ENCODE measurements at regions not wholly inside any gene's neighbourhood (a gene's known extent, or its start where the extent isn't known, plus 50 kb on each side); places are given as distances from the start of the nearest gene placed in this dataset.

DNA sequence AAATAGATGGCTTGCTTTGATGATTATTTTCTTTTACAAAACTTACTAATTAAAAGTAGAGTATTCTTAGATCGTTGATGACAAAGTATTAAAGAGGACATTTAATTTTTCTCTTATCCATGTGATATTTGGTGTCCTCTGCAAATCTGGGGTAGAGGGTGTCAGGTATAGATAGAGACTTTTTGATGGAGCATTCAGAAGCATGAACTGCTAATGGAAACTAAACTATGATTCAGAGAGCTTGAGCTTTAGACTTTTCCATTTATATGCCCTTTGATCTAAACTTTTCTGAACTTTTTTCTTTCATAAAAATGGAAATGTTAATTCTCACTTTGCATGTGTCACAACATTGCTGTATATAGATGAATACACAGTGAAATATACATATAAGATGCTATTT, 619.7 kb downstream of the PLCL1 start:
- DNase-seq (ENCODE audit: low read depth in 2 of 2), result no peak

- no peak for DNase-seq (ENCODE audit: low read depth in 2 of 2)
Observed at GRCh38 chr2:198417836-198418235, 613.4 kb downstream of the PLCL1 start.

- no peak for DNase-seq (ENCODE audit: low read depth in 2 of 2)
Observed at GRCh38 chr2:198414976-198415375, 610.6 kb downstream of the PLCL1 start.

DNA sequence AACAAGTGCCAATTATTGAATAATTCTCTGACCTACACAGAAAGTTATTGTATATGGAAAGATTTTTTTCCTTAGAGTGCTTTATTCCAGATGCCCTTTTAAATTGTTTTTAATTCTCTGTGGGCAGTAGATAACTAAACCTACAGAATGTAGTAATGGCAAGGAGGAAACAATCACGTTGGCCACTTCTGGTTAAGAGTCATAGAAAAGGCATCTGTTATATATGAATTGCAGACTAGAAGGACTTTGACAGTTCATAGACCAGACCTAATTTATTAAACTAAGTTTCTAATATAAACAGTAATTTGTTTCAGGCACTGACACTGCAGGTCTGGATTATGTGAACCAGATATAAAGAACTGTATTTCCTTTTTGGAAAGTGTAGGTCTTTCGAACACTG, 607.5 kb downstream of the PLCL1 start:
- DNase-seq (ENCODE audit: low read depth in 2 of 2), result no peak

GRCh38 chr2:198408171-198408570, 603.8 kb downstream of the PLCL1 start:
- DNase-seq (ENCODE audit: low read depth in 2 of 2), result no peak

GRCh38 chr2:198405311-198405710, 600.9 kb downstream of the PLCL1 start:
- DNase-seq (ENCODE audit: low read depth in 2 of 2), result no peak

- no peak for DNase-seq (ENCODE audit: low read depth in 2 of 2)
Observed at GRCh38 chr2:198401644-198402043, 597.3 kb downstream of the PLCL1 start.

DNA sequence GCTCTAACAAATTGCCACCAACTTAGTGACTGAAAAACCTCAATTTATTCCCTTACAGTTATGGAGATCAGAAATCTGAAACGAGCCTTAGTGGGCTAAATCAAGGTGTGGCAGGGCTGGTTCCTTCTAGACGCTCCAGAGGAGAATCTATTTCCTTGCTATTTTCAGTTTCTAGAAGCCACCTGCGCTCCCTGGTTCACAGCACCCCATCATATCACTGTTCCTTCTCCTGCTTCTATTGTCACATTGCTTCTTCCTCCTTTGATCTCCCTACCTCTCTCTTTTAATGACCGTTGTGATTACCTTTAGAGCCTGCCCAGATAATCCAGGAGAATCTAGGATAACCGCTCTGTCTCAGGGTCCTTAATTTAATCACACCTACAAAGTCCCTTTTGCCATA, 596.6 kb downstream of the PLCL1 start:
- no peak for DNase-seq (ENCODE audit: low read depth in 2 of 2)

- no peak for DNase-seq (ENCODE audit: low read depth in 2 of 2)
Observed at GRCh38 chr2:198394208-198394607, 589.8 kb downstream of the PLCL1 start.

DNA sequence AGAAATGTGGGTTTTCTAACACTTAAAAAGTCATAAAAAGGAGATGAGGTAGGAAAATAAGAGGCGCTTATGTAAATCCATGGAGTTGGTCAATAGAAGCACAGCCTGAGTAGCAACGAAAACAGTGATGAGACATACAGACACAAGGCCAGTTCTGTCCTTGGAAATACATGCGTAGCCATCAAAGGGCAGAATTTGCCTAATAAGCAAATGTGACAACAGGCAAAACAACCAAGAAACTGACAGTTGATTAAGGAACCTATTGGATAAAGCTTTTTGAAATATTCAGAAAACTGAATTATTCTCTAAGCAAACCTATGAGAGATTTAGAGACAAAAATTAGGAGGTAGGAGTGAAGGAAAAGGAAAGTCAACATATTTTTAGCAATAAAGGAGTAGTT, 586.3 kb downstream of the PLCL1 start:
- DNase-seq (ENCODE audit: low read depth in 2 of 2), result no peak

- no peak for DNase-seq (ENCODE audit: low read depth in 2 of 2)
Observed at GRCh38 chr2:198387677-198388076, 583.3 kb downstream of the PLCL1 start.

GRCh38 chr2:198385856-198386255, 581.5 kb downstream of the PLCL1 start:
- DNase-seq (ENCODE audit: low read depth in 2 of 2), result no peak

GRCh38 chr2:198385326-198385725, 580.9 kb downstream of the PLCL1 start:
- no peak for DNase-seq (ENCODE audit: low read depth in 2 of 2)

DNA sequence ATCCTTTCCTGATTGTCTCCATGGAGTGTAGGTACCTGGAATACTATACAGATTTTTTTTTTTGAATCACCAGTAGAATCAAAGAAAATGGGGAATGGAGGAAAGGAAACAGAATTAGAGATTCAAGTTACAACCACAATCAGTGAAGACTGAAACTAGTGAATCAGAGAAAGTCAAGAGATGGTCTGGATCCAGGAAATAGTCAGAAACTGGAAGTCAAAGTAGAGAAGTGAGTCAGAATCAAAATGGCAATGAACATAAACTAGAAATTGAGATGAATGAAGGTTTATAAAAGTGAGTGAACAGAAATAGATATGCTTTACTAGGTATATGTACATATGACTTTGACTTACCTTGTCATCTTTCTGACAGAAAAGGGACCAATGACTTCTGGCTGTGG, 579.0 kb downstream of the PLCL1 start:
- DNase-seq (ENCODE audit: low read depth in 2 of 2), result no peak

DNA sequence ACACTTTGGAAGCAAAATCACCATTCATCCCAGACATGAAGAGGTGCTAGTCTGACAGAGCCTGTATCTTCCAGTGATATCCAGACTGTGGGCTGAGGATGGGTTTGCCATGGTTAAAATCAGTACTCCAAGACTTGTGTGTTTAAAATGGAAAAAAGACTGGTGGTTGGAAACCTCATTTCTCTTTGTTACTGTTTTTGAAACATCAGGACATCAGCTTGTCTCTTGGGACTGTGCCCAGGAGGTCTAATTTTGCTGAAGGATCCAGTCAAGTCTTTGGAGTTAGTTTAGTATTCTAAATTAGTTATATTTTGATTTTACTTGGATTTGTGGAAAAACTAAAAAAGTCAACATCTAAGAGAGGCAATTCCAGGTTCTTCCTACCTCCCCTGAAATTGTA, 578.4 kb downstream of the PLCL1 start:
- DNase-seq (ENCODE audit: low read depth in 2 of 2), result no peak

GRCh38 chr2:198376677-198377076, 572.3 kb downstream of the PLCL1 start:
- DNase-seq (ENCODE audit: low read depth in 2 of 2), result no peak

DNA sequence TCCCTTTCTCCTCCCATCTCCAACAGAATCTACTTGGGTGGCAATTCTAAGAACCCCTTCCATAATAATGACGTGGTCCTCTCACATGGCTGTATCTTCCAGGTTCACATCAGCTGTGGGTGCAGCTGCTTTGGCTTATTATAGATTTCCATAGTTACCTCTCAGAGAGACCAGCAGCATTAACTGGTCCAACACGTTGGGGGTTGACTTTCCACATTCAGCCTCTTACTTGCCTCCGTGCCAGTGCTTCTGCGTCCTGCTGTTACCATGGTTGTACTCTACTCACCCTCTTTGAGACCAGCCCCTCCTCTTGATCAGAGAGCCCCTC, 570.7 kb downstream of the PLCL1 start:
- DNase-seq (ENCODE audit: low read depth in 2 of 2), result no peak

GRCh38 chr2:198374375-198375082, 570.1 kb downstream of the PLCL1 start:
- peak; percentile 5 to 11 for DNase-seq (ENCODE audit: low read depth in 2 of 2)

- no peak for DNase-seq (ENCODE audit: low read depth in 2 of 2)
Observed at GRCh38 chr2:198371921-198372543, 567.6 kb downstream of the PLCL1 start.

DNA sequence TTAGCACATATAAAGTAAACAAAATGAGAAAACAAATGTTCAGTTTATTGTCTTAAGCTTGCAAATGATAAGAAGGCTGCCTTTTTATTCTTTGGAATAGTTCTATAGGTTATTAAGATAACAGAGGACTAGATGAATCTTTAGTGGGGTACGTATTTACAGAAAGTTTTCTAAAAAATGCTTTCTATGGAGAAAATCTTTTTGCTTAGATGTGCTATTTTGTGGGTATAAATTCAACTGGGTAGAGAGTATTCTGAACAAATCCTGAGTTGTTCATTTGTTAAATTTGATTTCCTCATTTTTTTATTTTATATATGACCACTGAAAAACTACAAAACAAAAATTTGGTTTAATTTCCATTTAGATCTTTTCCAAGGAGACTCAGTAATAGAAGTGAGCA, 566.9 kb downstream of the PLCL1 start:
- DNase-seq (ENCODE audit: low read depth in 2 of 2), result no peak

DNA sequence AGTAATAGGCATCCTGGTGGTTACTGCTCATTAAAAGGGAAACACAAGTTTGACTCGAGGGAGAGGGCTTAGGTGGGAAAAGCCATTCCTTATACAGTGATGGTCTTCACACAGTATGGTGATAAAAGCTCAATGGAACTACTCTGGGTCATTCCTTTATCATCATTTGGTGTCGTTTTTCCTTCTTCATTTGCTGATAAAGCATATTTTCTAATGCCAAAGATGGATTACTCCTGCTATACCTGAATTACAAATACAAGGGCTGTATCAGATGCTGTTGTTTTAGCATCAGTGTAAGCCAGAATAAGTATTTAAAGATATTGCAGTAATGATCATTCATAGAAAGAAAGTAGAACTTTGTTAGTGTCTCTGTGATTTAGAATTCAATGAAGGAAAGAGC, 563.7 kb downstream of the PLCL1 start:
- no peak for DNase-seq (ENCODE audit: low read depth in 2 of 2)

DNA sequence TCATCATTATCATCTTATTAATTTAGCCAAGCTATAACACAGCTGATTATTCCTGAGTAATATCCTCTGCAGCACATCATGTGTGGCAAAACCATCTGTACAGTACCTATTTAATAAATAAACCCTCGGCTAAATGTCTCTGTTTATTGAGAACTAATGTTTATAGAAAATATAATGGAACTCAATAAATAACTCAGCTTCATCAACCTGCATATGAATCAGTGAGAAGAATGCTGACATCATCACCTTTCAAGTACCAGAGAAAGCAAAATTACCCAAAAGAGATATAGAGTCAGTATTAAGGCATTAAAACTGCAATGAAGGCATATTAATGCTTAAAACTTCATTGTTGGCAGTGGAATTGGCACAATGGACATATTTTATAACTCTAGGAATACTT, 558.3 kb downstream of the PLCL1 start:
- no peak for DNase-seq (ENCODE audit: low read depth in 2 of 2)

DNA sequence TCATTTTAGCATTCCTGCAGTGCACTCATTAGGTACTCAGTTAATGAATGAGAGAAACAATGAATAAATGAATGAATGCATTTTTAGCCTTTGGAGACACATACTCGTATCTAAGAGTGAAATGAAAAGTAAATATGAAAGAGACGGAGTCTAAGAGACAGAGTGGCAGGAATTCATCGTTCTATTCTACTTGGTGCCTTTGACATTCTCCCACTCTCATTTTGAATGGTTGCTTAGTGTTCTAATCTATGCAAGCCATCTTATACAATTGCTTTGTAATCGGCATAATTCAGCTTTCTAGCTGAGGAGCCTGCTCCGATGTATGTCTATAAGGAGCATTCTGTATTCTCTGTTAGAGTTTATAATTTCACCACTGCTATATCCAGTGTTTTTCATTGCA, 554.9 kb downstream of the PLCL1 start:
- no peak for DNase-seq (ENCODE audit: low read depth in 2 of 2)

- DNase-seq (ENCODE audit: low read depth in 2 of 2), result no peak
Observed at GRCh38 chr2:198356157-198356556, 551.8 kb downstream of the PLCL1 start.
